ENCODE measurements at regions not wholly inside any gene's neighbourhood (a gene's known extent, or its start where the extent isn't known, plus 50 kb on each side); places are given as distances from the start of the nearest gene placed in this dataset.
A peak's percentile ranks its signal among the peaks of the same experiment; 100 is the strongest.

DNA sequence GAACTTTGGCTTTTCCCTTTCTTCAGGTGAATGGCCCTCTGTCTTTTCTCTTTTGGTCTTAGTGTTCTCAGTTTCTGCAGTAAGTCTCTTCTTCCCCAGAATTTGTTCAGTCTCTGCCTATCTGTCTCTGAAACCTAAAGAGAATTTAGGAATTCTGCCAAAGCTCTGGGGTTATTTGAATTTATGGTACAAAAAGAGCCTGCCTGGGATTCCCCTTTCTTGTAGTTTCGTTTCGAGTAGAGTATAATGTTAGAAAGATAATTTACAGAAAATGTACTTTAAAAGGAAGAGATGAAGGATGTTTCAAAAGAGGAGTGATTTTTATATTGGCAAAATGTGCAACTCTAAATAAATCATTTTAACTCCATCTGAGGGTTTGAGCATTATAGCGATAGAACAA, 247.4 kb upstream of the SATB1 start:
- DNase-seq (no peak), ATAC-seq (ENCODE audit: low read depth in 2 of 2) (no peak)
- peaks cover 0 to 8% of the 10 kb centered on the region in 2 donors for H3K36me3 Mint-ChIP-seq
- H3K27ac Mint-ChIP-seq: no peak overlapping the region
- no peak overlapping the region for H3K4me3 Mint-ChIP-seq
- peaks cover 0 to 7% (median 5%) of the 10 kb centered on the region in 3 donors for H3K4me1 Mint-ChIP-seq
- peaks cover 0 to 6% (median 2%) of the 10 kb centered on the region in 7 donors for H3K9me3 Mint-ChIP-seq
- peaks cover 0 to 8% (median 4%) of the 10 kb centered on the region in 3 donors for H3K27me3 Mint-ChIP-seq

DNA sequence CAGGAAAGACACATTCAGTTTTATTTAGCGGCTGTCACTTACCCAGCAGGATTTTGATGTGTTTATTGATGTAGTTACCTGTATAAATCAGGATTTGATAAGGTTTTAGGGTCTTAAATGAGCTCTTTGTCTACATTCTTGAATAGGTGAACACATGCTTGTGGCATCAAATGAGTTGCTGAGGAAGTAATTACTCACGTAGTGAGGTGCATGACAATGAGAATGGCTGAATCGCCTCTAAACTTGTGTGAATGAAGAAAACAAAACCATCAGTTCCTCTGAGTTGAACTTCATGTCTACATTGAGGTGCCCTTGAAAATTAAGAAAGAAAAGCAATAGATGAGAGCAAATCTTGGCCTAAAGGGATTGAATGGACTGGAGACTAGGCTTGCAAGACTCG, 245.6 kb upstream of the SATB1 start:
- H3K4me3 Mint-ChIP-seq: no peak overlapping the region
- H3K27me3 Mint-ChIP-seq: peaks cover 0 to 8% (median 4%) of the 10 kb centered on the region in 3 donors
- ATAC-seq (ENCODE audit: low read depth in 2 of 2) (no peak), DNase-seq (no peak)
- H3K9me3 Mint-ChIP-seq: peaks cover 0 to 6% (median 2%) of the 10 kb centered on the region in 7 donors
- H3K4me1 Mint-ChIP-seq: peaks cover 0 to 7% (median 5%) of the 10 kb centered on the region in 3 donors
- H3K27ac Mint-ChIP-seq: peak overlapping the region in 1 of 6 donors; percentile 82
- H3K36me3 Mint-ChIP-seq: peaks cover 0 to 8% of the 10 kb centered on the region in 2 donors

DNA sequence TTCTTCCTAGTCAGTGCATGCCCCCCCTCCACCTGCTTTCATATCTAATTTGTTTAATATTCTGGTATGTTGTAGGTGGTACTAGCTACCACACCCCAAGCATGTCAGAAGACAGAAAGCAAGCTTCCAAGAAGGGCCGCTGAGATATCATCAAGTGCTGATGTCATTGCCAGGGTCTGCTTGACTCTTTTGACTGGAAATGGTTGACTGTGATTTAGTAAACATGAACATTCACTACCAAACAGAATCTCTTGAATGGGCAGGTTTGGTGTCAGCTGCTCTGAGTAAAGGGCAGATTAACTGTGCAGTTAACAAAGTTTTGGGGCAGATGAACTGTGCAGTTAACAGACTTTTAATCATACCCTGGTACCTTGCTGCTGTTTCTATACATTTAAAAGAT, 244.2 kb upstream of the SATB1 start:
- Mint-ChIP-seq H3K4me1 (peaks cover 0 to 7% (median 5%) of the 10 kb centered on the region in 3 donors), H3K4me3 (no peak overlapping the region), H3K27me3 (peaks cover 0 to 8% (median 4%) of the 10 kb centered on the region in 3 donors), H3K36me3 (peaks cover 0 to 8% of the 10 kb centered on the region in 2 donors), H3K9me3 (peaks cover 0 to 6% (median 2%) of the 10 kb centered on the region in 7 donors), H3K27ac (no peak overlapping the region)
- no peak for ATAC-seq (ENCODE audit: low read depth in 2 of 2)
- no peak for DNase-seq

DNA sequence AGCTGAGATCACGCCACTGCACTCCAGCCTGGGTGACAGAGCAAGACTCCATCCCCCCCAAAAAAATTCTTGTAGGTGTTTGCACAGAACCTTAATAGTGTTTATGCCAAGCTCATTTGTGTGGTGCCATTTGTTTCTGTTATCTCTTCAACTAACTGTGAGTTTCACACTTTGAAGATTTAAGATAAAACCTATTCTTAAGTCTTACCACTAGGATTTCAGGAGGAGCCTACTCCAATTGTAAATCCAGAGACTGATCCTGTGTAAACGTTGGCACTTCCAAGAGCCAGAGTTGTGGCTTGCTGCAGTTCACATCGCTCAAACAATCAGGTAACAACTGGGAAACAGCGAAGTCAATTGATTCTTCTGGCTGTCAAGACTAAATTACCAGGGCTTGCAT, 242.4 kb upstream of the SATB1 start:
- Mint-ChIP-seq H3K27ac (no peak overlapping the region), H3K27me3 (peaks cover 4 to 8% (median 4%) of the 10 kb centered on the region in 3 donors), H3K4me3 (no peak overlapping the region), H3K36me3 (peaks cover 0 to 8% of the 10 kb centered on the region in 2 donors), H3K9me3 (peaks cover 0 to 6% (median 2%) of the 10 kb centered on the region in 7 donors), H3K4me1 (peaks cover 0 to 5% (median 4%) of the 10 kb centered on the region in 3 donors)
- DNase-seq (no peak), ATAC-seq (ENCODE audit: low read depth in 2 of 2) (no peak)

DNA sequence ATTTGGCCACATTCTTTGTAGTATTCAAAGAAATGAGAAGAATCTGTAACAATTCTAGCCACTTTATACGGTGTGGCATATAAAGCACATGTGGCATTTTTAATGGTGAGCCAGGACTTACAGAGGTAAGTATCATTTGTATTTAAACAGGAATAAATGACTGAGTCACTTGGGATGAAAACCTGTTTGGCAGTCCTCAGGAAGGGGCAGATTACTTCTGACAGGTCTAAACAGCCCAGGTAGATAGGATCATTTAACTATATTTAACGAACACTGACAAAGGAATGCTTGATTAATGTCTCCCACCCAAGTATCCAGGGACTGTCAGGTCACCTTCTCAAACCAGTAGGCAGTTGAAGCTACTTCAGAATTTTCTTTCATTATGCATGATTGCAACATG, 241.5 kb upstream of the SATB1 start:
- Mint-ChIP-seq H3K4me3 (no peak overlapping the region), H3K4me1 (no peaks in the 10 kb centered on the region), H3K27ac (no peak overlapping the region), H3K9me3 (peaks cover 0 to 6% (median 2%) of the 10 kb centered on the region in 7 donors), H3K27me3 (peaks cover 4 to 8% (median 4%) of the 10 kb centered on the region in 3 donors), H3K36me3 (peaks cover 0 to 8% of the 10 kb centered on the region in 2 donors)
- DNase-seq (no peak), ATAC-seq (ENCODE audit: low read depth in 2 of 2) (no peak)

DNA sequence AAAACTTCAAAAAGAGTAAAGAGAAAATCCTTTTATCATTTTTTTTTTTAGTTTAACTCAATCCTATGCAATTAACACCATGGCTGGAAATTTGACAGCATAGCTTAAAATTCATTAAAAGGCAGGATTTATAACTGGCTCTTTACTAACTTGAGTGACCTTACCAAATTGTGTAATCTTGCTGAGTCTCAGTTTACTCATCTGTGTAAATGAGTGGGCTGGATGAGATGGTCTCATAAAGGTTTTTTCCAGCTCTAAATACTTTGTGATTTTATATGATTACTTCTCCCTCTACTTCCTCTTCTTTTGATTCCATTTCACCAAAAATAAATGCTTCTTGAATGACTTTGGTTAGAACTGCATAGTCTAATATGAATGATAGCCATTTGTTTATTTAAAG, 234.9 kb upstream of the SATB1 start:
- no peak overlapping the region for H3K4me3 Mint-ChIP-seq
- no peak for ATAC-seq (ENCODE audit: low read depth in 2 of 2)
- no peaks in the 10 kb centered on the region for H3K36me3 Mint-ChIP-seq
- H3K4me1 Mint-ChIP-seq: peaks cover 3 to 9% (median 5%) of the 10 kb centered on the region in 3 donors
- no peak overlapping the region for H3K27ac Mint-ChIP-seq
- peaks cover 0 to 8% (median 0%) of the 10 kb centered on the region in 7 donors for H3K9me3 Mint-ChIP-seq
- peaks cover 0 to 4% (median 0%) of the 10 kb centered on the region in 3 donors for H3K27me3 Mint-ChIP-seq
- DNase-seq: no peak

DNA sequence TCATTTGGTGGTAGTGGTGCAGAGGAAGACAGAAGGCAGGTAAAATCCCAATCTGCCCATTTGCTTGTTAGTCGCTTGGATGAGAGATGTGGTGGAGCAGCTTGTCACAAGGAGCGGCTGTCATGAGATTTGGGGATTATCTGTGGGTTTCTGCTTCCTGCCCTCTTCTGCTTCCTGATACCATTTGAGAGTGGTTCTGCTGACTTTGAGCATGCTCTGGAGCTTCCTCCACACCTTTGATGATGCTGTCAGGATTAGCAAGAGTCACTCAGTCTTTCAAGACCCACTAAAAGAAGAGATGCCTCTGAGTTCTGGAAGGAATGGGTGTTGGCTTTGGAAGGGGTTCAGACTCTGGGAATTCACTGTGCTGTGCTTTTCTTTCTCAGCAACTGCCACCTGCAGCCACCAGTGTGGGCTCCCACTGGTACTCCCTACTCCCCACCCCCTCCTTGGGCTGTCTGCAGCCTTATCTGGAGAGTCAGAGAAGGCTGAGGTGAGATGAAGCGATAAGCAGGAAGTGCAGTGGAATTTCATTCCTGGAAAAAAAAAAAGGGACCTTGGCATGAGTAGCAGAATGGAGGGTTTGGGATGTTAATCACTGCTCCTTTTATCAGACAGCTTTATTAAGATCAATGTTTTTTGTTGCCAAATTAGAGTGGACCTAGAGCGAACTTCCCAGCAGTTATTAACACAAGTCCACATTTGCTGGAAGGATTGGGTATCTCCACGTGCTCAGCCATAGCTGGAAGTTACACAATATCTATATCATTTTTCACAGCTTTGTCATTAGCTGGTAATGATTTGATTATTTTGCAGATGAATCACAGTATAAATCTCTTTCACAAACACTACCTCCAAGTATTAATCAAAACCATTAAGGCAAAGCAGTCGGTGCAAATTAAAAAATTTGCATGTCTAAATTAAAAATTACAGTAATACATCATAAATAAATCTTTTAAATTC, 233.0 kb upstream of the SATB1 start:
- H3K27ac Mint-ChIP-seq: peak overlapping the region in 1 of 6 donors; percentile 57
- no peaks in the 10 kb centered on the region for H3K36me3 Mint-ChIP-seq
- no peak overlapping the region for H3K4me3 Mint-ChIP-seq
- ATAC-seq (ENCODE audit: low read depth in 2 of 2) (peak in 1 of 2 donors; percentile 14), DNase-seq (no peak)
- H3K27me3 Mint-ChIP-seq: no peaks in the 10 kb centered on the region
- peaks cover 3 to 9% (median 5%) of the 10 kb centered on the region in 3 donors for H3K4me1 Mint-ChIP-seq
- peaks cover 0 to 8% (median 0%) of the 10 kb centered on the region in 7 donors for H3K9me3 Mint-ChIP-seq

DNA sequence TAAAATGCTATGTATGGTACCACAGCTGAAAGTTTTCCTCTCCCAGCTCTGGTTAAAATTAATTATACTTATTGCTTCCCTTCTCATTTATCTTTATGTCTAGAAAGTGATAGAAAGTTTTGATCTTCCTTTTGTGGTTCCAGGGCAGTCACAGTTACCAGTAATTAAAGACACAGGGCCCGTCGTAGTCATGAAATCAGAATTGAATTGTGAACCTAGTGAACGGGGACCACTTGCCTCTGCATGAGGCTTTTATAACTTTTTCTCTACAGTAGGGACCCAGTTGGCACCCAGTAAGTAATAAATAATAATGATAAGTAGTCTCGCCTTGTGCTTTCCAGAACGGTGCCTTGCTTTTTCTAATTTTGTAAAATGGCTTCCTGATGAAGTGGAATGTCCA, 231.7 kb upstream of the SATB1 start:
- Mint-ChIP-seq H3K4me1 (peaks cover 3 to 9% (median 5%) of the 10 kb centered on the region in 3 donors), H3K27ac (peak overlapping the region in 1 of 6 donors; percentile 61), H3K36me3 (no peaks in the 10 kb centered on the region), H3K27me3 (no peaks in the 10 kb centered on the region), H3K4me3 (no peak overlapping the region), H3K9me3 (peaks cover 0 to 8% (median 0%) of the 10 kb centered on the region in 7 donors)
- no peak for ATAC-seq (ENCODE audit: low read depth in 2 of 2)
- no peak for DNase-seq

DNA sequence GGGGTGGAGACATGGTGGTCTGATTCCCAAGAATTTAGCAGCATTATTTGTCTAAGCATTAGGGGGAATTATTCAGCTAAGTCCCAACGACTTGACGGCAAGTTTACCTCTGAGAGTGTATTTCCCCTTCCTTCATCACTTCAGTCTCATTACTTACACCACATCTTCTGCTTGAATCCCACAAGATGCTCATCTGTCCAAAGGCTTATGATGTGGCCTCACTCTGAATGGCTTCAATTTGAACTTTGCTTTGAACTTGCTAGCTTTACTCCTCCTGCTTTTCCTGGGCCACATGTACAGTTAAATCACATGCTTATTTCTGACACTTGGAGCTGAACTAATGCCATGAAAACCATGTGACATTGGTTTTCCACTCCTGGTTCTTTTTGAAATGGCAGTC, 231.3 kb upstream of the SATB1 start:
- ATAC-seq (ENCODE audit: low read depth in 2 of 2) (no peak), DNase-seq (no peak)
- H3K27me3 Mint-ChIP-seq: no peaks in the 10 kb centered on the region
- H3K27ac Mint-ChIP-seq: peak overlapping the region in 1 of 6 donors; percentile 61
- H3K4me1 Mint-ChIP-seq: peaks cover 3 to 9% (median 5%) of the 10 kb centered on the region in 3 donors
- peaks cover 0 to 5% (median 0%) of the 10 kb centered on the region in 7 donors for H3K9me3 Mint-ChIP-seq
- H3K36me3 Mint-ChIP-seq: no peaks in the 10 kb centered on the region
- H3K4me3 Mint-ChIP-seq: no peak overlapping the region

DNA sequence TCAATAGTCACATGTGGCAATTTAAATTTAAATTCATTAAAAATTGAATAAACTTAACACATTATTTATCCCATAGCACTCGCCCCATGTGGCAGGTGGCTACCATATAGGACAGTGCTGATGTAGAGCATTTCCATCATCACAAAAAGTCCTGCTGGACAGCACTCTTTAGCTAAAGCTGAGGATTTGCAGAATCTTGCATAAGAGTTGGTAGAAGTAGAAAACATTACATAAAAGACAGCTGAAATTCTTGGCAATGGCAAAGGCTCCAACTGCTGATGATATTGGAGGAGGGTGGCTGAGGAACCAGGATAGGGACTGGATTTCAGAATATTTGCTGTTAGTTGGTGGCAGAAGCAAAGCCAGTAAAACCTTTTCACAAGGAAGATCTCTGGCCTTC, 230.7 kb upstream of the SATB1 start:
- Mint-ChIP-seq H3K4me1 (peaks cover 1 to 9% (median 3%) of the 10 kb centered on the region in 3 donors), H3K36me3 (no peaks in the 10 kb centered on the region), H3K27me3 (no peaks in the 10 kb centered on the region), H3K27ac (no peak overlapping the region), H3K9me3 (no peaks in the 10 kb centered on the region), H3K4me3 (no peak overlapping the region)
- ATAC-seq (ENCODE audit: low read depth in 2 of 2) (no peak), DNase-seq (no peak)

DNA sequence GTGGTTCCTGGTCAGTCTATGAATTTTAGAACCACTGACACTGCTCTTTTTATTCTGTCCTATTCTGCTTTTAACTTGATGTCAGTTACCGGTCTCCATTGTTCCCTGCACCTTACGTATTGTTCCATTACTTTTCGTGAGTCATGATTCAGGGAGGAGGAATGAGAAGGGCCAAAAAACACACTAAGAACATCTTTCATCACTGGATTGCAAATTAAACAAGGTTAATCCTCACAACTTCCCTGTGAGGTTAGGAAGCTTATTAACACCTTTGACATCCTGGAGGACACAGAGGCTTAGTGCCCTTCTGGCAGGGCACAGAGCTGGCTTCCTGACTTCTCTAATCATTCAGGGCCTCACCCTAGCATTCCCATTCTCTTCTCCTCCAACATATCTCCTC, 227.6 kb upstream of the SATB1 start:
- DNase-seq: no peak
- H3K27ac Mint-ChIP-seq: peak overlapping the region in 1 of 6 donors; percentile 34

DNA sequence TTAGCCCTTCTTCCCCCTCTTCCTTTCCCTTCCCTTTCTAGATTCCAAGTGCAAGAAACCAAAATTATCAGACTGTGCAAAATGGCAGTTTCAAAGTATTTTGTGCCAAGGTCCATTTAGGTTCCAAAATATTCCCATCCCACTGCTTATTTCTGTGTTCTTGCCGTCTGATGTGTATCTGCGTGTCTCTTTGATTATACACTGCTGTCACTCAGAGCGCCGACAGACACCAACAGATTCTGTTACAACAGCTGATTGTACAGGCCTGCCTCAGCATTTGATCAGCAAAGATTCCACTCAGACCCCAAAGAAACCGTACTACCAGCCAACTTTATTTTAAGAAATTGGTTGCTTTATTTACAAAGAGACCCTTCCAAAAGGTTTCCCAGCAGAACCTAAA, 225.6 kb upstream of the SATB1 start:
- H3K4me1 Mint-ChIP-seq: no peaks in the 10 kb centered on the region
- DNase-seq (no peak), ATAC-seq (ENCODE audit: low read depth in 2 of 2) (no peak)
- H3K9me3 Mint-ChIP-seq: no peaks in the 10 kb centered on the region
- H3K4me3 Mint-ChIP-seq: no peak overlapping the region
- no peaks in the 10 kb centered on the region for H3K27me3 Mint-ChIP-seq
- no peak overlapping the region for H3K27ac Mint-ChIP-seq
- no peaks in the 10 kb centered on the region for H3K36me3 Mint-ChIP-seq

More for the DNA sequence above, 227.6 kb upstream of the SATB1 start:
- Mint-ChIP-seq H3K27me3 (no peaks in the 10 kb centered on the region), H3K4me1 (peaks cover 0 to 1% (median 0%) of the 10 kb centered on the region in 3 donors), H3K36me3 (no peaks in the 10 kb centered on the region), H3K9me3 (no peaks in the 10 kb centered on the region), H3K4me3 (no peak overlapping the region)
- no peak for ATAC-seq (ENCODE audit: low read depth in 2 of 2)

DNA sequence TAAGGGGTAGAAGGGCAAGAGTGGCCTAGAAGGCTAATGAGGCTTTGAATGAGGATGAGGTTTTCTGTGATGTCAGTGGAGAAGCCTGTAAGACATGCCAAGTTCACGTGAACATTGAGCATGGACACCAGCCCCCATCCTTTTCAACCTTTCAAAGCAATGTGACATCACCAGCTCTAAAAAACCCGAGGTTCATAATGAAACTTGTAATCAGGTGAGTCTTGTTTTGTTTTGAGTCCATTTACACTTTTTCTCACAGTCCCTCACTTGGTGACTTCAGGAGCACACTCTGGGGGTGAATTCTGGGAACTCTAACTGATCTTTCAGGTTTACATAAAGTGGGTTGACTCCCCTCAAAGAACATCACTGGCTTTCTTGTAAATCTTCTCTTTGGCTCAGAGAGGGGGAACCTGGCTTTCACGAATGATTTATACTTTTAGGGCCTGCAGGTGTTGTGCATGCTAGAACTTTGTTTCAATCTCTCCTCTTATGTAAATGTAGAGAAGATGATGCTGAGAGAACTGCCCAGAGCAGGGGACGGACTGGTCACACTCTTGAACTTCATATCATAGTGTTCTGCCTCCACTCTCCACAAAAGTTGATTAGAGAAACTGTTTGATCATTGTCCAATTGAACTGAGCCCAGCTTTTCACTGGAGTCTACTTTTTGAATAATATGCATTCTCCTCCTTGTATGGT, 224.7 kb upstream of the SATB1 start:
- no peak overlapping the region for H3K27ac Mint-ChIP-seq
- H3K36me3 Mint-ChIP-seq: no peaks in the 10 kb centered on the region
- peaks cover 0 to 5% (median 0%) of the 10 kb centered on the region in 3 donors for H3K27me3 Mint-ChIP-seq
- peaks cover 0 to 3% (median 0%) of the 10 kb centered on the region in 7 donors for H3K9me3 Mint-ChIP-seq
- DNase-seq (no peak), ATAC-seq (ENCODE audit: low read depth in 2 of 2) (no peak)
- no peak overlapping the region for H3K4me3 Mint-ChIP-seq
- H3K4me1 Mint-ChIP-seq: no peaks in the 10 kb centered on the region

Measured in naive B cell (primary cell).